HG03039 (cell line): ENCODE measurements at regions not wholly inside any gene's neighbourhood (a gene's known extent, or its start where the extent isn't known, plus 50 kb on each side); places are given as distances from the start of the nearest gene placed in this dataset.

Experiments
- ATAC-seq: cut with Tn5 transposase; IDR thresholded peaks from one replicate; pipeline ENCODE4 v1.9.1; 2021; ENCODE audit warnings: mild to moderate bottlenecking, moderate library complexity; ENCODE audit not compliant: unreplicated experiment

GRCh38 chr7:42987648-42988214 lies 55.6 kb downstream of the MRPL32 start:
- no peak for ATAC-seq

- no peak for ATAC-seq
These were observed 58.8 kb downstream of the MRPL32 start for GRCh38 chr7:42991024-42991423.

GRCh38 chr7:42991913-42992591 lies 59.9 kb downstream of the MRPL32 start:
- no peak for ATAC-seq

- ATAC-seq: no peak
These were observed 60.9 kb downstream of the MRPL32 start for GRCh38 chr7:42993038-42993437.

GRCh38 chr7:42994096-42994495 lies 61.9 kb downstream of the MRPL32 start:
- no peak for ATAC-seq

- ATAC-seq: no peak
These were observed 65.4 kb downstream of the MRPL32 start for GRCh38 chr7:42997611-42998010.

- ATAC-seq: no peak
These were observed 71.9 kb downstream of the MRPL32 start for GRCh38 chr7:43004082-43004481.

- ATAC-seq: no peak
These were observed 73.8 kb downstream of the MRPL32 start for GRCh38 chr7:43006008-43006407.

- no peak for ATAC-seq
These were observed 77.9 kb downstream of the MRPL32 start for GRCh38 chr7:43010061-43010460.

- ATAC-seq: no peak
These were observed 79.7 kb downstream of the MRPL32 start for GRCh38 chr7:43011879-43012278.

GRCh38 chr7:43014406-43014805 lies 82.2 kb downstream of the MRPL32 start:
- no peak for ATAC-seq

GRCh38 chr7:43015301-43015700 lies 83.1 kb downstream of the MRPL32 start:
- no peak for ATAC-seq

- no peak for ATAC-seq
These were observed 86.3 kb downstream of the MRPL32 start for GRCh38 chr7:43018446-43018845.

- no peak for ATAC-seq
These were observed 89.3 kb downstream of the MRPL32 start for GRCh38 chr7:43021431-43021830.

GRCh38 chr7:43022008-43022407 lies 89.8 kb downstream of the MRPL32 start:
- no peak for ATAC-seq

GRCh38 chr7:43033369-43033768 lies 79.1 kb upstream of the HECW1 start:
- no peak for ATAC-seq

GRCh38 chr7:43034535-43035002 lies 77.9 kb upstream of the HECW1 start:
- ATAC-seq: no peak

GRCh38 chr7:43037531-43037930 lies 74.9 kb upstream of the HECW1 start:
- no peak for ATAC-seq

GRCh38 chr7:43038254-43038653 lies 74.2 kb upstream of the HECW1 start:
- ATAC-seq: no peak

GRCh38 chr7:43039346-43039745 lies 73.1 kb upstream of the HECW1 start:
- ATAC-seq: no peak

- no peak for ATAC-seq
These were observed 72.0 kb upstream of the HECW1 start for GRCh38 chr7:43040461-43040860.

- no peak for ATAC-seq
These were observed 71.3 kb upstream of the HECW1 start for GRCh38 chr7:43041105-43041504.

GRCh38 chr7:43041724-43042123 lies 70.7 kb upstream of the HECW1 start:
- no peak for ATAC-seq
